Sigmoid colon (tissue), 6 donors: ENCODE measurements at regions not wholly inside any gene's neighbourhood (a gene's known extent, or its start where the extent isn't known, plus 50 kb on each side); places are given as distances from the start of the nearest gene placed in this dataset.

Experiments
- DNase-seq: peaks from one replicate; pipeline ENCODE4 v3.0.0-alpha.2; 2019
- H3K27ac ChIP-seq, 4 donors: fragments of 200-600 bp; sonication (generic); one replicate each; pipeline ENCODE4 v1.5.1; 2016 to 2019; ENCODE audit warnings: mild to moderate bottlenecking in 1 of 4
- H3K27me3 ChIP-seq, 3 donors: fragments of 200-600 bp; sonication (generic); one replicate each; pipeline ENCODE4 v1.5.1; 2019; ENCODE audit warnings: mild to moderate bottlenecking in 1 of 3
- H3K36me3 ChIP-seq, 4 donors: fragments of 200-600 bp; sonication (generic); one replicate each; pipeline ENCODE4 v1.5.1; 2016 to 2019
- H3K4me1 ChIP-seq, 4 donors: fragments of 200-600 bp; sonication (generic); one replicate each; pipeline ENCODE4 v1.5.1; 2017 to 2019
- H3K4me3 ChIP-seq, 4 donors: fragments of 200-600 bp; sonication (generic); one replicate each; pipeline ENCODE4 v1.5.1; 2017 to 2019; ENCODE audit warnings: mild to moderate bottlenecking in 2 of 4, moderate library complexity in 1 of 4
- H3K9me3 ChIP-seq, 4 donors: fragments of 200-600 bp in 3 of 4; sonication (generic) in 3 of 4; one replicate each; pipeline versions ENCODE4 v1.5.1 to v1.6.1; 2013 to 2019
- EP300 ChIP-seq, 4 donors: sonication (generic); formaldehyde crosslinking; IDR thresholded peaks; one replicate each; pipeline ENCODE4 v1.6.1; 2017; ENCODE audit warnings: antibody characterized with exemption in 4 of 4
- POLR2A ChIP-seq, 2 donors: fragments of 450-650 bp; IDR thresholded peaks; one replicate each; pipeline ENCODE4 v1.6.1; 2016; ENCODE audit warnings: antibody characterized with exemption in 2 of 2, mild to moderate bottlenecking in 2 of 2, moderate library complexity in 2 of 2
- POLR2AphosphoS5 ChIP-seq, 4 donors: sonication (generic); formaldehyde crosslinking; IDR thresholded peaks; one replicate each; pipeline ENCODE4 v1.6.1; 2017; ENCODE audit warnings: antibody characterized with exemption in 4 of 4
- WGBS, 2 donors: extraction: QIAGEN DNeasy Blood & Tissue Kit; methylation state at CpG; one replicate each; pipeline ENCODE4 v1.1.7; 2013; 5-methylcytosine and 5-hydroxymethylcytosine counted together
- intact Hi-C: fragments of 100-400 bp; cut with DNase I; formaldehyde crosslinking; loops from one replicate; pipeline ENCODE4 v1.15.1; 2023
- TF ChIP-seq, protein P1 (sequence below), 4 experiments: fragments of 450-650 bp in 3 of 4; fragments of 200-600 bp in 1 of 4; IDR thresholded peaks; one replicate each; pipeline ENCODE4 v1.5.1; 2016 to 2019; ENCODE audit warnings: antibody characterized with exemption in 4 of 4, mild to moderate bottlenecking in 3 of 4, moderate library complexity in 2 of 4
- donor health status: healthy with polysubstance abuse.
- donor health status: healthy.

DNA sequence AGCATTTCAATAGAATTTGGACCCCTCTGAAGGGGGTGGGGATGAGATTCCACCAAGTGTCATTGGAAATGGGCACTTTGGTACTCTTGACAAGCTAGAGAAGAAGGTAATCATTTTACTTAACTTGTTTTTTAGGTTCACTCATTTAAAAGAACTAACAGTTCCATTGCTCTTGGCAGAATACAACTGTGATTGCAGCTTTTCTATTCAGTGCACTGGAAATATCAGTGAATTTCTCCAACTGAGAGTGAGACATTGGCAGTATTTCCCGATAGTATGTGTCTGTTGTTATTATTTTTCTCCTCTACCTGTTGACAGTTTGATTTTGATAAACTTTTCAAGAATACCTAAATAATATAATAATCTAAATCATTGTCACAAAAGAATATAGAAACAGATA lies 1356.7 kb upstream of the NXPH2 start:
- TF ChIP-seq, protein P1, sequence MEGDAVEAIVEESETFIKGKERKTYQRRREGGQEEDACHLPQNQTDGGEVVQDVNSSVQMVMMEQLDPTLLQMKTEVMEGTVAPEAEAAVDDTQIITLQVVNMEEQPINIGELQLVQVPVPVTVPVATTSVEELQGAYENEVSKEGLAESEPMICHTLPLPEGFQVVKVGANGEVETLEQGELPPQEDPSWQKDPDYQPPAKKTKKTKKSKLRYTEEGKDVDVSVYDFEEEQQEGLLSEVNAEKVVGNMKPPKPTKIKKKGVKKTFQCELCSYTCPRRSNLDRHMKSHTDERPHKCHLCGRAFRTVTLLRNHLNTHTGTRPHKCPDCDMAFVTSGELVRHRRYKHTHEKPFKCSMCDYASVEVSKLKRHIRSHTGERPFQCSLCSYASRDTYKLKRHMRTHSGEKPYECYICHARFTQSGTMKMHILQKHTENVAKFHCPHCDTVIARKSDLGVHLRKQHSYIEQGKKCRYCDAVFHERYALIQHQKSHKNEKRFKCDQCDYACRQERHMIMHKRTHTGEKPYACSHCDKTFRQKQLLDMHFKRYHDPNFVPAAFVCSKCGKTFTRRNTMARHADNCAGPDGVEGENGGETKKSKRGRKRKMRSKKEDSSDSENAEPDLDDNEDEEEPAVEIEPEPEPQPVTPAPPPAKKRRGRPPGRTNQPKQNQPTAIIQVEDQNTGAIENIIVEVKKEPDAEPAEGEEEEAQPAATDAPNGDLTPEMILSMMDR (IDR thresholded peaks at IDR 0.05): no peak
- TF ChIP-seq EP300 (IDR thresholded peaks at IDR 0.05) (no peak), POLR2A (IDR thresholded peaks at IDR 0.05) (no peak), POLR2AphosphoS5 (IDR thresholded peaks at IDR 0.05) (no peak)
- Histone ChIP-seq H3K36me3 (no peaks in the 10 kb centered on the region), H3K4me1 (no peaks in the 10 kb centered on the region), H3K4me3 (no peak overlapping the region), H3K9me3 (no peaks in the 10 kb centered on the region), H3K27ac (no peak overlapping the region), H3K27me3 (no peaks in the 10 kb centered on the region)
- WGBS, 2 donors: 77 to 93% methylated on average over 1 of the region's 1 CpG
- DNase-seq: no peak
- intact Hi-C loops: no loop called here

DNA sequence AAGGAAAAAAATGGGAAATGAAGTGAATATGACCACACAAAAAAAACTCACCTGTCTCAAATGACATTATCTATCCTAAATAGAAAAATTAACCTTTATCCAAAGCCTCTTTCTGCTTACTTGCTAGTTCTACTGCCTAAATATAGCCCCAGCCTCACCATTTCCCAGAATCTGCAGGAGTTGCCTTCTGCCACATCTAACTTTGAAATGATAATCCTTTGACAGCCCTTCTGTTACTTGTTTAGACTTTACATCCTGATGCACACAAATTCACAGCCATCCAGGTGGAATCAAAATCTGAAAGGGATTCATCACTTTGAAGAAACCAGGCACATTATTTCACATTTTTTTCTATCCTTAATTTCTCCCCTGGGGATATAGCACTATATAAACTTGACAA lies 1356.2 kb upstream of the NXPH2 start:
- H3K4me3 ChIP-seq: no peak overlapping the region
- H3K9me3 ChIP-seq: no peaks in the 10 kb centered on the region
- TF ChIP-seq, protein P1 (IDR thresholded peaks at IDR 0.05): no peak
- TF ChIP-seq EP300 (IDR thresholded peaks at IDR 0.05) (no peak), POLR2AphosphoS5 (IDR thresholded peaks at IDR 0.05) (no peak), POLR2A (IDR thresholded peaks at IDR 0.05) (no peak)
- H3K27ac ChIP-seq: no peak overlapping the region
- intact Hi-C loops: no loop called here
- no peaks in the 10 kb centered on the region for H3K27me3 ChIP-seq
- no peaks in the 10 kb centered on the region for H3K4me1 ChIP-seq
- no peak for DNase-seq
- no peaks in the 10 kb centered on the region for H3K36me3 ChIP-seq

DNA sequence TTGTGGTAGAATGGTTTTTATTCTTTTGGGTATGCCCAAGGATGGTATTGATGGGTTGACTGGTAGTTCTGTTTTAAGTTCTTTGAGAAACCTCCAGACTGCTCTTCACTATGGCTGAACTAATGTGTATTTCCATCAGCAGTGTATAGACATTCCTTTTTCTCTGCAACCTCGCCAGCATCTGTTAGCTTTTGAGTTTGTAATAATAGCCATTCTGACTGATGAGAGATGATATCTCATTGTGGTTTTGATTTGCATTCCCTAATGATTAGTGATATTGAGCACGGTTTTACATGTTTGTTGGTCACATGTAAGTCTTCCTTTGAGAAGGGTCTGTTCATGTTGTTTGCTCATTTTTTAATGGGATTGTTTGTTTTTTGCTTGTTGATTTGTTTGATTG lies 1348.7 kb upstream of the NXPH2 start:
- 75 to 88% methylated on average over 2 of the region's 2 CpGs for WGBS, 2 donors
- Histone ChIP-seq H3K4me1 (no peaks in the 10 kb centered on the region), H3K36me3 (no peaks in the 10 kb centered on the region), H3K9me3 (peaks cover 0 to 3% (median 0%) of the 10 kb centered on the region in 4 donors), H3K4me3 (no peak overlapping the region), H3K27me3 (no peaks in the 10 kb centered on the region), H3K27ac (no peak overlapping the region)
- no peak for DNase-seq
- intact Hi-C loops: no loop called here
- TF ChIP-seq POLR2A (IDR thresholded peaks at IDR 0.05) (no peak), POLR2AphosphoS5 (IDR thresholded peaks at IDR 0.05) (no peak), EP300 (IDR thresholded peaks at IDR 0.05) (no peak)
- TF ChIP-seq, protein P1 (IDR thresholded peaks at IDR 0.05): no peak

DNA sequence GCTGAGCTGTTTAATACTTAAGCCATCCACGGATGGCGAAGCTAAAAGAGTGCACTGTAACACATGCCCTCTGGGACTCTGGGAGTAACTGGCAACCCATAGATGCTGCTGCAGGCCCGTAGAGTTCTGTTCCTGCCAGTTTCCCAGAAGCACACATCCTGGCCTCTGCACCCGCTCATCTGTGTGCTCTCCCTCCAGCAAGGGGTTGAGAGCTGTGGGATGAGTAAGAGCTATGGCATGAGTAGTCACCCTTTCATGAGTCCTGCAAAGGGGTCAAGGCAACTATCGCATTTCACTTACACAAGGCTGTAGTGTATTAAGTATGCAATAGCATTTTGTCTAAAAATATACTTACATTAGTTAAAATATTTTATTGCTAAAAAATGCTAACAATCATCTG lies 1341.8 kb upstream of the NXPH2 start:
- TF ChIP-seq, protein P1 (IDR thresholded peaks at IDR 0.05): no peak
- TF ChIP-seq POLR2AphosphoS5 (IDR thresholded peaks at IDR 0.05) (no peak), POLR2A (IDR thresholded peaks at IDR 0.05) (no peak), EP300 (IDR thresholded peaks at IDR 0.05) (no peak)
- Histone ChIP-seq H3K27me3 (no peaks in the 10 kb centered on the region), H3K4me3 (no peak overlapping the region), H3K27ac (no peak overlapping the region), H3K4me1 (no peaks in the 10 kb centered on the region), H3K36me3 (no peaks in the 10 kb centered on the region), H3K9me3 (no peaks in the 10 kb centered on the region)
- DNase-seq: no peak
- intact Hi-C loops: no loop called here
- WGBS, 2 donors: 88 to 89% methylated on average over 5 of the region's 5 CpGs

DNA sequence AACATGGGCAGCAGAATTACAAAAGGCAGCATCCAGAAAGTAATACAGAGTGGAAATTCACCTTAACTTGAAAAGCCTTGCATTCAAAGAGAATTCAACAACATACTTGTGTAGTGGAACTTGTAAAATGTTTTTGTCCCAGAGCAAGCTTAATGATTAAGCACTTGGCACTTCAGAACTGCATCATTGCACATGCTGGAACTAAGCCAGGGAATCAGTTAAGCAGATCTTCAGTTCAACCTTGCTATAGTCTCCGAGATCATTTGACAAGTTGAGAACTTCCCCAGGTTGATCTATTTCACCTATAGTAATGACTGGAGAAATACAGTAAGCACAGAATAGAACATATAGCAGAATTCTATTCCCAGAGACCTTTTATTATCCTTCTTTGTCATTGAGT lies 1337.2 kb upstream of the NXPH2 start:
- TF ChIP-seq POLR2AphosphoS5 (IDR thresholded peaks at IDR 0.05) (no peak), POLR2A (IDR thresholded peaks at IDR 0.05) (no peak), EP300 (IDR thresholded peaks at IDR 0.05) (no peak)
- TF ChIP-seq, protein P1 (IDR thresholded peaks at IDR 0.05): no peak
- no peak overlapping the region for H3K27ac ChIP-seq
- WGBS, 2 donors: 19 to 62% methylated on average over 1 of the region's 1 CpG

More for the DNA sequence above, 1337.2 kb upstream of the NXPH2 start:
- Histone ChIP-seq H3K36me3 (no peaks in the 10 kb centered on the region), H3K4me3 (no peak overlapping the region), H3K9me3 (no peaks in the 10 kb centered on the region), H3K4me1 (no peaks in the 10 kb centered on the region), H3K27me3 (no peaks in the 10 kb centered on the region)
- intact Hi-C loops: no loop called here
- DNase-seq: no peak
